K562 (cell line): ENCODE measurements at regions not wholly inside any gene's neighbourhood (a gene's known extent, or its start where the extent isn't known, plus 50 kb on each side); places are given as distances from the start of the nearest gene placed in this dataset.

Experiments used
- ATAC-seq: fragments of 200-7000 bp; cut with Tn5 transposase; 3 replicates; pipeline ENCODE4 v1.9.1; 2020; ENCODE audit warnings: moderate library complexity
- BruUV-seq: library from RNA; stranded (reverse); fragments of 400-500 nt; replicated peaks from 2 replicates; lab custom pipeline; 2021; lab: Mats Ljungman, UMichigan
- CTCF ChIA-PET: fragments of 300-600 bp; formaldehyde crosslinking; extraction: SDS; loops from one replicate; lab custom pipeline; 2021; ENCODE audit warnings: low intra/inter-chr PET ratio; lab: Yijun Ruan, JAX
- POLR2A ChIA-PET: fragments of 300-600, 350-650 bp; sonication (Branson Sonifier 250); formaldehyde crosslinking; extraction: SDS; loops from one replicate; lab custom pipeline; 2021; ENCODE audit warnings: antibody characterized with exemption, inconsistent platforms; lab: Yijun Ruan, JAX
- DNase-seq, 4 experiments: peaks; one replicate each; pipeline versions ENCODE4 v3.0.0 to v3.0.0-alpha.2; 2011 to 2018; ENCODE audit warnings: low spot score in 3 of 4, mixed read lengths in 3 of 4; ENCODE audit errors: extremely low read depth in 1 of 4
- FAIRE-seq: peaks from 2 replicates; lab custom pipeline; 2011; peaks lifted over from hg19 to GRCh38; lab: Jason Lieb, UNC
- H2AFZ ChIP-seq: 2 replicates; pipeline ENCODE4 v1.6.0; 2011; ENCODE audit warnings: low read depth, low read length, control low read depth, inconsistent platforms
- H3K27ac ChIP-seq: fragments of 200-600 bp; 3 replicates; pipeline ENCODE4 v1.8.0; 2011; ENCODE audit warnings: low read depth, mild to moderate bottlenecking, control low read depth, inconsistent platforms, low read length, moderate library complexity, mixed read lengths; ENCODE audit errors: extremely low read depth
- H3K27me3 ChIP-seq, 2 experiments: fragments of 300-600 bp in 1 of 2; 2 replicates in 1 of 2; 3 replicates in 1 of 2; pipeline versions ENCODE4 v1.6.0 to v1.8.0; 2011; ENCODE audit warnings: inconsistent platforms in 2 of 2, low read length in 2 of 2, mild to moderate bottlenecking in 1 of 2, mixed read lengths in 1 of 2, moderate library complexity in 1 of 2; ENCODE audit not compliant: control insufficient read depth in 2 of 2, insufficient read depth in 2 of 2
- H3K36me3 ChIP-seq: fragments of 300-600 bp; 3 replicates; pipeline ENCODE4 v1.8.0; 2011; ENCODE audit warnings: mild to moderate bottlenecking, low read length, inconsistent platforms; ENCODE audit not compliant: control insufficient read depth, insufficient read depth
- H3K4me1 ChIP-seq, 2 experiments: fragments of 200-600 bp in 1 of 2; replicated peaks in 1 of 2; 2 replicates in 1 of 2; 3 replicates in 1 of 2; pipeline versions ENCODE4 v1.5.1 to v1.8.0; 2011; ENCODE audit warnings: inconsistent platforms in 2 of 2, low read length in 2 of 2, mild to moderate bottlenecking in 1 of 2, mixed read lengths in 1 of 2, moderate library complexity in 1 of 2; ENCODE audit not compliant: control insufficient read depth in 2 of 2, insufficient read depth in 2 of 2
- H3K4me2 ChIP-seq: 2 replicates; pipeline ENCODE4 v1.6.1; 2011; ENCODE audit warnings: low read length, control low read depth, inconsistent platforms, mixed read lengths; ENCODE audit not compliant: insufficient read depth
- H3K4me3 ChIP-seq: fragments of 200-600 bp; sonication (generic), shearing (Covaris generic); 2 replicates; pipeline ENCODE4 v1.5.1; 2016; ENCODE audit warnings: control low read depth, inconsistent platforms
- H3K79me2 ChIP-seq: fragments of 200-600 bp; 3 replicates; pipeline ENCODE4 v1.8.0; 2011; ENCODE audit warnings: low read length, inconsistent platforms; ENCODE audit not compliant: control insufficient read depth, insufficient read depth
- H3K9ac ChIP-seq, 2 experiments: 2 replicates each; pipeline versions ENCODE4 v1.6.0 to v1.6.1; 2011; ENCODE audit warnings: low read depth in 2 of 2, low read length in 2 of 2, control low read depth in 1 of 2, inconsistent platforms in 1 of 2, mild to moderate bottlenecking in 1 of 2, mixed read lengths in 1 of 2; ENCODE audit not compliant: insufficient read depth in 1 of 2
- H3K9me1 ChIP-seq: one replicate; pipeline ENCODE4 v1.6.0; 2011; ENCODE audit warnings: inconsistent platforms, mild to moderate bottlenecking, low read length, moderate library complexity; ENCODE audit not compliant: control insufficient read depth, insufficient read depth
- H3K9me3 ChIP-seq: replicated peaks from 2 replicates; pipeline ENCODE4 v1.5.1; 2011; ENCODE audit warnings: low read depth, low read length, inconsistent platforms; ENCODE audit not compliant: control insufficient read depth, insufficient read depth
- H4K20me1 ChIP-seq: replicated peaks from 2 replicates; pipeline ENCODE4 v1.6.1; 2011; ENCODE audit warnings: low read length, inconsistent platforms, mixed read lengths; ENCODE audit not compliant: control insufficient read depth, insufficient read depth
- BHLHE40 ChIP-seq: IDR thresholded peaks from 2 replicates; pipeline ENCODE4 v1.6.1; 2011; ENCODE audit warnings: low read length, improper control_type of control experiment
- CAMTA2 ChIP-seq: fragments of 250-450 bp; sonication (Bioruptor Pico); conservative IDR thresholded peaks from 2 replicates; pipeline ENCODE4 v1.5.1; 2022
- E2F6 ChIP-seq, 2 experiments: IDR thresholded peaks; 2 replicates each; pipeline ENCODE4 v1.6.1; 2011; ENCODE audit warnings: borderline replicate concordance in 1 of 2, control low read depth in 1 of 2, low read depth in 1 of 2, low read length in 1 of 2, mild to moderate bottlenecking in 1 of 2, mixed read lengths in 1 of 2, moderate library complexity in 1 of 2; ENCODE audit not compliant: insufficient read depth in 1 of 2, insufficient read length in 1 of 2, poor library complexity in 1 of 2, severe bottlenecking in 1 of 2; ENCODE audit errors: extremely low read depth in 1 of 2
- EWSR1 ChIP-seq: fragments of 450-650 bp; IDR thresholded peaks from 2 replicates; pipeline ENCODE4 v1.6.1; 2018; ENCODE audit warnings: borderline replicate concordance, mild to moderate bottlenecking, low read depth, moderate library complexity; ENCODE audit not compliant: partially characterized antibody
- FOXA3 ChIP-seq, 2 experiments: fragments of 450-650 bp in 1 of 2; sonication (generic) in 1 of 2; formaldehyde crosslinking; IDR thresholded peaks in 1 of 2; conservative IDR thresholded peaks in 1 of 2; 2 replicates each; pipeline versions ENCODE4 v1.4.0 to v1.8.0; 2020 to 2022; ENCODE audit warnings: mild to moderate bottlenecking in 2 of 2, missing genetic modification reagents in 1 of 2
- NFYB ChIP-seq: IDR thresholded peaks from 2 replicates; pipeline ENCODE4 v1.6.1; 2011; ENCODE audit warnings: mild to moderate bottlenecking, moderate library complexity; ENCODE audit not compliant: insufficient read length; ENCODE audit errors: extremely low read depth
- RFX5 ChIP-seq: IDR thresholded peaks from 2 replicates; pipeline ENCODE4 v1.6.1; 2011; ENCODE audit warnings: low read depth, mild to moderate bottlenecking, improper control_type of control experiment, low read length
- ZNF274 ChIP-seq: IDR thresholded peaks from 2 replicates; pipeline ENCODE4 v1.6.1; 2011; ENCODE audit warnings: low read depth, mild to moderate bottlenecking, low read length, moderate library complexity, borderline replicate concordance
- ZNF766 ChIP-seq: fragments of 200-800 bp; sonication (Bioruptor generic); conservative IDR thresholded peaks from 2 replicates; pipeline ENCODE4 v1.6.1; 2016; ENCODE audit warnings: missing genetic modification characterization, missing compliant biosample characterization
- WGBS: fragments of 100-300 bp; shearing (Covaris generic); methylation state at CpG from one replicate; pipeline ENCODE4 v1.1.6; 2016; ENCODE audit warnings: low coverage, mixed read lengths; ENCODE audit not compliant: insufficient coverage; ENCODE audit errors: missing lambda C conversion rate; 5-methylcytosine and 5-hydroxymethylcytosine counted together
- in situ Hi-C: fragments of 300-500 bp; cut with MboI; formaldehyde crosslinking; loops from 4 replicates; pipeline ENCODE4 v1.15.0; 2018; ENCODE audit warnings: inconsistent platforms, mixed read lengths
- intact Hi-C: fragments of 100-400 bp; cut with micrococcal nuclease; formaldehyde crosslinking; loops from 2 replicates; pipeline ENCODE4 v1.14.2; 2022
- TF ChIP-seq, protein P1 (sequence below): fragments of 450-650 bp; IDR thresholded peaks from 2 replicates; pipeline ENCODE4 v1.6.1; 2018; ENCODE audit warnings: mild to moderate bottlenecking, low read depth; ENCODE audit not compliant: partially characterized antibody
- TF ChIP-seq, protein P2 (sequence below), 2 experiments: fragments of 450-650 bp; IDR thresholded peaks; 2 replicates each; pipeline ENCODE4 v1.6.1; 2016
- TF ChIP-seq, protein P3 (sequence below): fragments of 250-450 bp; sonication (Bioruptor Pico); IDR thresholded peaks from 2 replicates; pipeline ENCODE4 v1.8.0; 2021; ENCODE audit warnings: mild to moderate bottlenecking, moderate library complexity
- TF ChIP-seq, protein P4 (sequence below): fragments of 250-450 bp; sonication (Bioruptor Pico); IDR thresholded peaks from 2 replicates; pipeline ENCODE4 v1.5.0; 2020; ENCODE audit warnings: mild to moderate bottlenecking, borderline replicate concordance

GRCh38 chr1:25095635-25096200 lies 136.6 kb downstream of the SYF2 start:
- BruUV-seq = no TSS peak
- Histone ChIP-seq H3K9me1 (no peaks in the 10 kb centered on the region), H3K9me3 (no peaks in the 10 kb centered on the region; the same call in 1 of the 2 replicates), H3K79me2 (no peaks in the 10 kb centered on the region), H3K27me3 (peaks cover under 1 to 38% of the 10 kb centered on the region in 2 experiments; a peak in 3 of 5 replicates), H3K4me3 (no peak overlapping the region), H2AFZ (no peak overlapping the region), H4K20me1 (no peaks in the 10 kb centered on the region), H3K4me2 (no peak overlapping the region), H3K36me3 (no peaks in the 10 kb centered on the region), H3K9ac (no peak overlapping the region), H3K27ac (no peak overlapping the region), H3K4me1 (peaks cover 0 to 4% of the 10 kb centered on the region in 2 experiments; a peak in 2 of 5 replicates)
- DNase-seq (no peak), ATAC-seq (no peak), FAIRE-seq (no peak)
- intact Hi-C loops (no loop called here), in situ Hi-C loops (no loop called here)
- 6% methylated on average over 5 of the region's 5 CpGs for WGBS
- CTCF ChIA-PET = no interaction called here
- POLR2A ChIA-PET = interaction anchor here (0.6 to 1.5 kb wide), 2 partner anchors 8 to 12 kb away, joined by 3 to 4 read pairs; no protein-coding TSS in a partner anchor
- TF ChIP-seq ZNF766 (CRISPR knock-in tag) = no peak
- TF ChIP-seq, protein P1, sequence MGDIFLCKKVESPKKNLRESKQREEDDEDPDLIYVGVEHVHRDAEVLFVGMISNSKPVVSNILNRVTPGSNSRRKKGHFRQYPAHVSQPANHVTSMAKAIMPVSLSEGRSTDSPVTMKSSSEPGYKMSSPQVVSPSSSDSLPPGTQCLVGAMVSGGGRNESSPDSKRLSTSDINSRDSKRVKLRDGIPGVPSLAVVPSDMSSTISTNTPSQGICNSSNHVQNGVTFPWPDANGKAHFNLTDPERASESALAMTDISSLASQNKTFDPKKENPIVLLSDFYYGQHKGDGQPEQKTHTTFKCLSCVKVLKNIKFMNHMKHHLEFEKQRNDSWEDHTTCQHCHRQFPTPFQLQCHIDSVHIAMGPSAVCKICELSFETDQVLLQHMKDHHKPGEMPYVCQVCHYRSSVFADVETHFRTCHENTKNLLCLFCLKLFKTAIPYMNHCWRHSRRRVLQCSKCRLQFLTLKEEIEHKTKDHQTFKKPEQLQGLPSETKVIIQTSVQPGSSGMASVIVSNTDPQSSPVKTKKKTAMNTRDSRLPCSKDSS = no peak
- TF ChIP-seq FOXA3 (CRISPR knock-in tag; conservative IDR thresholded peaks at IDR 0.05 in 1 of 2, IDR thresholded peaks at IDR 0.05 in 1 of 2) = no peak
- TF ChIP-seq E2F6 (IDR thresholded peaks at IDR 0.05; ENCODE audit: borderline replicate concordance in 1 of 2, extremely low read depth in 1 of 2, insufficient read depth in 1 of 2, insufficient read length in 1 of 2, low read depth in 1 of 2, low read length in 1 of 2, poor library complexity in 1 of 2, severe bottlenecking in 1 of 2) = no peak
- no peak for TF ChIP-seq CAMTA2 (CRISPR knock-in tag)
- TF ChIP-seq, protein P2, sequence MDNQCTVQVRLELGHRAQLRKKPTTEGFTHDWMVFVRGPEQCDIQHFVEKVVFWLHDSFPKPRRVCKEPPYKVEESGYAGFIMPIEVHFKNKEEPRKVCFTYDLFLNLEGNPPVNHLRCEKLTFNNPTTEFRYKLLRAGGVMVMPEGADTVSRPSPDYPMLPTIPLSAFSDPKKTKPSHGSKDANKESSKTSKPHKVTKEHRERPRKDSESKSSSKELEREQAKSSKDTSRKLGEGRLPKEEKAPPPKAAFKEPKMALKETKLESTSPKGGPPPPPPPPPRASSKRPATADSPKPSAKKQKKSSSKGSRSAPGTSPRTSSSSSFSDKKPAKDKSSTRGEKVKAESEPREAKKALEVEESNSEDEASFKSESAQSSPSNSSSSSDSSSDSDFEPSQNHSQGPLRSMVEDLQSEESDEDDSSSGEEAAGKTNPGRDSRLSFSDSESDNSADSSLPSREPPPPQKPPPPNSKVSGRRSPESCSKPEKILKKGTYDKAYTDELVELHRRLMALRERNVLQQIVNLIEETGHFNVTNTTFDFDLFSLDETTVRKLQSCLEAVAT (IDR thresholded peaks at IDR 0.05) = no peak
- TF ChIP-seq ZNF274 = no peak
- no peak for TF ChIP-seq NFYB
- TF ChIP-seq EWSR1 = no peak
- no peak for TF ChIP-seq RFX5
- TF ChIP-seq, protein P3, sequence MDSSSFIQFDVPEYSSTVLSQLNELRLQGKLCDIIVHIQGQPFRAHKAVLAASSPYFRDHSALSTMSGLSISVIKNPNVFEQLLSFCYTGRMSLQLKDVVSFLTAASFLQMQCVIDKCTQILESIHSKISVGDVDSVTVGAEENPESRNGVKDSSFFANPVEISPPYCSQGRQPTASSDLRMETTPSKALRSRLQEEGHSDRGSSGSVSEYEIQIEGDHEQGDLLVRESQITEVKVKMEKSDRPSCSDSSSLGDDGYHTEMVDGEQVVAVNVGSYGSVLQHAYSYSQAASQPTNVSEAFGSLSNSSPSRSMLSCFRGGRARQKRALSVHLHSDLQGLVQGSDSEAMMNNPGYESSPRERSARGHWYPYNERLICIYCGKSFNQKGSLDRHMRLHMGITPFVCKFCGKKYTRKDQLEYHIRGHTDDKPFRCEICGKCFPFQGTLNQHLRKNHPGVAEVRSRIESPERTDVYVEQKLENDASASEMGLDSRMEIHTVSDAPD = no peak
- TF ChIP-seq, protein P4, sequence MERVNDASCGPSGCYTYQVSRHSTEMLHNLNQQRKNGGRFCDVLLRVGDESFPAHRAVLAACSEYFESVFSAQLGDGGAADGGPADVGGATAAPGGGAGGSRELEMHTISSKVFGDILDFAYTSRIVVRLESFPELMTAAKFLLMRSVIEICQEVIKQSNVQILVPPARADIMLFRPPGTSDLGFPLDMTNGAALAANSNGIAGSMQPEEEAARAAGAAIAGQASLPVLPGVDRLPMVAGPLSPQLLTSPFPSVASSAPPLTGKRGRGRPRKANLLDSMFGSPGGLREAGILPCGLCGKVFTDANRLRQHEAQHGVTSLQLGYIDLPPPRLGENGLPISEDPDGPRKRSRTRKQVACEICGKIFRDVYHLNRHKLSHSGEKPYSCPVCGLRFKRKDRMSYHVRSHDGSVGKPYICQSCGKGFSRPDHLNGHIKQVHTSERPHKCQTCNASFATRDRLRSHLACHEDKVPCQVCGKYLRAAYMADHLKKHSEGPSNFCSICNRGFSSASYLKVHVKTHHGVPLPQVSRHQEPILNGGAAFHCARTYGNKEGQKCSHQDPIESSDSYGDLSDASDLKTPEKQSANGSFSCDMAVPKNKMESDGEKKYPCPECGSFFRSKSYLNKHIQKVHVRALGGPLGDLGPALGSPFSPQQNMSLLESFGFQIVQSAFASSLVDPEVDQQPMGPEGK (CRISPR knock-in tag) = no peak
- no peak for TF ChIP-seq BHLHE40
